ENCODE measurements at regions not wholly inside any gene's neighbourhood (a gene's known extent, or its start where the extent isn't known, plus 50 kb on each side); places are given as distances from the start of the nearest gene placed in this dataset.

DNA sequence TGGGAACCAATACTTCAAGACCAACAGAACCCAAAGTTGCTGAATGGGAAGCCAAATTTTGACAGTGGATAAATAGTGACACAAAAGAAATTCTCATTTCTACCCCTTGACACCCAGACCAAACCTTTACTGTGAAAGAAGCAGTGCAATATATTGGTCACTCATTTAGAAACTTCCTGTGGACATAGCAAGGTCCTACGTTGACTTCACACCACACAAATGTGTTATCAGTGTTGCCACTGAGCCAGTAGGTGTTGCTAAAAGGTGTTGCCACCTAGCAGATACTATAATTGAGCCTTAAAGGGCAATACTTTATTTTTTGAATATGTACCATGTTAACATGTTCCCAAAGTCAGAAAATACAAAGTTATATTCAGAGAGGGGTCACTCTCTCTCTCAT, 1008.9 kb upstream of the CDH2 start:
- H4K20me1 ChIP-seq (ENCODE audit: insufficient read depth, low read length, poor library complexity, severe bottlenecking), result no peaks in the 10 kb centered on the region
- H3K27me3 ChIP-seq (ENCODE audit: insufficient read depth, low read length, poor library complexity, severe bottlenecking), result no peaks in the 10 kb centered on the region
- no peaks in the 10 kb centered on the region for H3K4me1 ChIP-seq (ENCODE audit: insufficient read depth, low read length, poor library complexity, severe bottlenecking)
- no peak overlapping the region for H3K4me2 ChIP-seq (ENCODE audit: low read depth, low read length, poor library complexity, severe bottlenecking)
- no peak overlapping the region for H3K4me3 ChIP-seq (ENCODE audit: low read length, poor library complexity, severe bottlenecking)
- H3K79me2 ChIP-seq (ENCODE audit: insufficient read depth, low read length), result no peaks in the 10 kb centered on the region
- H3K9me3 ChIP-seq (ENCODE audit: insufficient read depth, low read depth, low read length), result no peaks in the 10 kb centered on the region
- H3K9ac ChIP-seq (ENCODE audit: low read depth, low read length, poor library complexity, severe bottlenecking), result no peak overlapping the region
- no peak overlapping the region for H2AFZ ChIP-seq (ENCODE audit: low read length)
- no peaks in the 10 kb centered on the region for H3F3A ChIP-seq (ENCODE audit: low read depth)
- no peaks in the 10 kb centered on the region for H3K36me3 ChIP-seq (ENCODE audit: insufficient read depth, low read length)
- TF ChIP-seq, protein P1, sequence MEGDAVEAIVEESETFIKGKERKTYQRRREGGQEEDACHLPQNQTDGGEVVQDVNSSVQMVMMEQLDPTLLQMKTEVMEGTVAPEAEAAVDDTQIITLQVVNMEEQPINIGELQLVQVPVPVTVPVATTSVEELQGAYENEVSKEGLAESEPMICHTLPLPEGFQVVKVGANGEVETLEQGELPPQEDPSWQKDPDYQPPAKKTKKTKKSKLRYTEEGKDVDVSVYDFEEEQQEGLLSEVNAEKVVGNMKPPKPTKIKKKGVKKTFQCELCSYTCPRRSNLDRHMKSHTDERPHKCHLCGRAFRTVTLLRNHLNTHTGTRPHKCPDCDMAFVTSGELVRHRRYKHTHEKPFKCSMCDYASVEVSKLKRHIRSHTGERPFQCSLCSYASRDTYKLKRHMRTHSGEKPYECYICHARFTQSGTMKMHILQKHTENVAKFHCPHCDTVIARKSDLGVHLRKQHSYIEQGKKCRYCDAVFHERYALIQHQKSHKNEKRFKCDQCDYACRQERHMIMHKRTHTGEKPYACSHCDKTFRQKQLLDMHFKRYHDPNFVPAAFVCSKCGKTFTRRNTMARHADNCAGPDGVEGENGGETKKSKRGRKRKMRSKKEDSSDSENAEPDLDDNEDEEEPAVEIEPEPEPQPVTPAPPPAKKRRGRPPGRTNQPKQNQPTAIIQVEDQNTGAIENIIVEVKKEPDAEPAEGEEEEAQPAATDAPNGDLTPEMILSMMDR (conservative IDR thresholded peaks at IDR 0.05; ENCODE audit: low read length), result no peak
- TF ChIP-seq EZH2phosphoT487 (IDR thresholded peaks at IDR 0.05; ENCODE audit: borderline replicate concordance), result no peak
- no peaks in the 10 kb centered on the region for H3K9me2 ChIP-seq (replicated peaks; ENCODE audit: low read depth, low read length)

DNA sequence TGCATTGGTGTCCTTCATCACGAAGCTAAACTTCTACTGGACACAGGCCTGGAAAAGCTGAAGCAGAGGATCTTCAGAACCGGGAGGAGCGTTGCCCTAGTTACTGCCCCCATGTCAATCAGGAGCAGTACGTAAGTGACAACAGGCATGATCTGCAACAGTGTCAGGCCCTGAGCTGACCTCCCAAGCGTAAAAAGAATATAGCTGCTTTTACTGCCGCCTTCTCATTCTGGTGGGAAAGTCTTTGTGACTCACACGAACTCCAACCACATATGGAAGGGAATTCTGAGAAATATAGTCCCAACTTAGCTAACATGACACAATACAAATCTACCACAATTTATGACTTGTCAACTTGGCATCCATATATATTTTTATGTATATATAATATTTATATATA, 1007.7 kb upstream of the CDH2 start:
- H3K4me3 ChIP-seq (ENCODE audit: low read length, poor library complexity, severe bottlenecking), result no peak overlapping the region
- no peaks in the 10 kb centered on the region for H3K9me3 ChIP-seq (ENCODE audit: insufficient read depth, low read depth, low read length)
- no peaks in the 10 kb centered on the region for H3K9me2 ChIP-seq (replicated peaks; ENCODE audit: low read depth, low read length)
- no peaks in the 10 kb centered on the region for H3F3A ChIP-seq (ENCODE audit: low read depth)
- H3K4me1 ChIP-seq (ENCODE audit: insufficient read depth, low read length, poor library complexity, severe bottlenecking), result no peaks in the 10 kb centered on the region
- no peaks in the 10 kb centered on the region for H3K79me2 ChIP-seq (ENCODE audit: insufficient read depth, low read length)
- H4K20me1 ChIP-seq (ENCODE audit: insufficient read depth, low read length, poor library complexity, severe bottlenecking), result no peaks in the 10 kb centered on the region
- H3K36me3 ChIP-seq (ENCODE audit: insufficient read depth, low read length), result no peaks in the 10 kb centered on the region
- H3K4me2 ChIP-seq (ENCODE audit: low read depth, low read length, poor library complexity, severe bottlenecking), result no peak overlapping the region
- H3K27me3 ChIP-seq (ENCODE audit: insufficient read depth, low read length, poor library complexity, severe bottlenecking), result no peaks in the 10 kb centered on the region
- H3K9ac ChIP-seq (ENCODE audit: low read depth, low read length, poor library complexity, severe bottlenecking), result no peak overlapping the region
- H2AFZ ChIP-seq (ENCODE audit: low read length), result no peak overlapping the region
- TF ChIP-seq, protein P1 (conservative IDR thresholded peaks at IDR 0.05; ENCODE audit: low read length), result no peak
- no peak for TF ChIP-seq EZH2phosphoT487 (IDR thresholded peaks at IDR 0.05; ENCODE audit: borderline replicate concordance)

DNA sequence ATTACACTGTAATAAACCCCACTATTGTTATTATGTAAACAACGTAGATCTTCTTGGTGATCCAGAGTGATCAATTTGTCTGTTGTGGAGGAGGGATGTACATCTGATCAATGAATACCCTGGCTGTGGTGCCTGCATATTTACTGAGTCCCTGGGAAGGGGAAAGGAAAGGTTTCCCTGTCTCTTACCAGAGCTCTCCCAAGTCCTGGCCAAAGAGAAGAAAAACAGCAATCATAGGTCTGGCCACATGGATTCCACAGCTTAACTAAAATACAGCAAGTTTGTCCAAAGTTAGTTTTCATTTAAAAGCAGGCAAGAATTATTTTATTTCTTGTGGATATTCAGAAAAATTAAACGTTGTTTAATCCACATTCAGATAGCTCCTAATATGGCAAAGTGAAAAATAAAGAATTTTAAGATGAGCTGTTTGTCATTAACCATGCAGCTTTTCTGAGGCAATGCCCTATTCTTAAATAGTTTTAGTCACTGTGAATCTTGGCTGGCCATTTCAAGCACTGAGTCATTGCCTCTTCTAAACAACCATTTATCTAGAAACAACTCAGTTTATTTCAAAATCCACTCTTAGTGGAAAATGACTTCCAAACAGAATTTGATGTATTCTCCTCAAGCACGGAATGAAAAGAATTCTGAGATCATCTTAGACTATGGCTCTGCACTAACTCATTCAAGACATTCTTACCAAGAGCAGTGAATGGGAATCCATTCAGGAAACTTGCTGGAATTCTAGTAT, 1004.4 kb upstream of the CDH2 start:
- no peaks in the 10 kb centered on the region for H3K36me3 ChIP-seq (ENCODE audit: insufficient read depth, low read length)
- H3K4me1 ChIP-seq (ENCODE audit: insufficient read depth, low read length, poor library complexity, severe bottlenecking), result no peaks in the 10 kb centered on the region
- no peaks in the 10 kb centered on the region for H4K20me1 ChIP-seq (ENCODE audit: insufficient read depth, low read length, poor library complexity, severe bottlenecking)
- TF ChIP-seq EZH2phosphoT487 (IDR thresholded peaks at IDR 0.05; ENCODE audit: borderline replicate concordance), result no peak
- TF ChIP-seq, protein P1 (conservative IDR thresholded peaks at IDR 0.05; ENCODE audit: low read length), result no peak
- no peaks in the 10 kb centered on the region for H3K79me2 ChIP-seq (ENCODE audit: insufficient read depth, low read length)
- H3K4me3 ChIP-seq (ENCODE audit: low read length, poor library complexity, severe bottlenecking), result no peak overlapping the region
- H3K4me2 ChIP-seq (ENCODE audit: low read depth, low read length, poor library complexity, severe bottlenecking), result no peak overlapping the region
- H3K9me2 ChIP-seq (replicated peaks; ENCODE audit: low read depth, low read length), result no peaks in the 10 kb centered on the region
- H3K9me3 ChIP-seq (ENCODE audit: insufficient read depth, low read depth, low read length), result no peaks in the 10 kb centered on the region
- no peak overlapping the region for H3K9ac ChIP-seq (ENCODE audit: low read depth, low read length, poor library complexity, severe bottlenecking)
- no peak overlapping the region for H2AFZ ChIP-seq (ENCODE audit: low read length)
- H3K27me3 ChIP-seq (ENCODE audit: insufficient read depth, low read length, poor library complexity, severe bottlenecking), result no peaks in the 10 kb centered on the region
- H3F3A ChIP-seq (ENCODE audit: low read depth), result no peaks in the 10 kb centered on the region
